HG02852 (cell line): ENCODE measurements at regions not wholly inside any gene's neighbourhood (a gene's known extent, or its start where the extent isn't known, plus 50 kb on each side); places are given as distances from the start of the nearest gene placed in this dataset.

ENCODE experiments used
- ATAC-seq: cut with Tn5 transposase; IDR thresholded peaks from one replicate; pipeline ENCODE4 v1.9.1; 2021; ENCODE audit warnings: mild to moderate bottlenecking, moderate library complexity; ENCODE audit not compliant: unreplicated experiment

DNA sequence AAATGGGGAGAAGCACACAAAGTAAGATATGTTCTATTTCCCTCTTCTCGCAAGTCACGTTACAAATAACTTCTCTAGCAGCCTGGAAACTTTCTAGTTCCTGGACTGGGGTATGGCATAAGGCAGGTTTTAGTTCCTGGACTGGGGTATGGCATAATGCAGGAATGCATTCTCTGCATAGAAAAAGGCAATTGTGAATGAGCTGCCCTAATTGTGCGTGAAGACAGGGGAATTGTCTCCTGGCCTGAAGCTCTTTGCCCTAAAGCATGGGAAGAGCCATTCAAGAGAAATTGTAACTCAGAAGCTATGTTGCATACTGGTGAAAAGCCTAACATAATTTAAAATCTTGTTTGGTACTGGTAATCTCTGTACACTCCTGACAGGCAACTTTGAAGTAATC lies 54.3 kb upstream of the CBLB start:
- no peak for ATAC-seq

DNA sequence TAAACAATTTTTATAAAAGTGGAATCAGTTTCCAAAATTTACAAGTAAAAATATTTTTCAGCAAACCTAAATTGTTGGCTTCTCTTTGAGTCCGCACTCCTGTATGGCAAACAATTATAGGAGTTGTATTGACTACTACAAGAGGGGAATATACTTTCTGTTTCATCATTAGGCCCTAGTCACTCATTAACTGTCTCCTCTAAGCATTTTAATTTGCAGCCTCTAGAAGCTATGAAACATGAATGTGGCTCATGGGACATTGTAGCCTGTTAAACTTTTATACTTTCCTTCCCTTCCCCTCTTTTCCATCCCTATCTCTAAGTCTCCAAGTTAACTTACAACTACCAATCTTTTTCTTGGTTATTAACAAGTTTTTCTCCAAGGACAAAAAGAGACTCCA lies 58.9 kb upstream of the CBLB start:
- ATAC-seq: no peak

GRCh38 chr3:105930733-105931132 lies 61.9 kb upstream of the CBLB start:
- ATAC-seq: no peak

DNA sequence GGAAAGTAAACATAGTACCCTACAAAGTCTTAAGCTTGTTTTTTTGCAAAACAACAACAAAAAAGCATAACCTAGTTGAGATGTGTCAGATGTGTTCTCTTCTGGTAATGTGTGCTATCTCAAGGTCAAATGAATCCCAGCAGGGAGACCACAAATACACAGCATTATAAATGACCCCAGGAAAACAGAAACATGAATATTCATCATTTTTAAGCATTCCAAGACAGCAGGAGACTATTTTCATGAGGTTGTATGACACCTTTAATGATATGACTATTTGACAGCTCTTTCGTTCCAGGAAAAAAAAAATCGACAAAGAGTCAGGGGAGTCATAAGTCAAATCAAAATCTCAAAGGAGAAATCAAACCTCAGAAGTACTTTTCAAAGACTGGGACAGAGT lies 62.7 kb upstream of the CBLB start:
- no peak for ATAC-seq

DNA sequence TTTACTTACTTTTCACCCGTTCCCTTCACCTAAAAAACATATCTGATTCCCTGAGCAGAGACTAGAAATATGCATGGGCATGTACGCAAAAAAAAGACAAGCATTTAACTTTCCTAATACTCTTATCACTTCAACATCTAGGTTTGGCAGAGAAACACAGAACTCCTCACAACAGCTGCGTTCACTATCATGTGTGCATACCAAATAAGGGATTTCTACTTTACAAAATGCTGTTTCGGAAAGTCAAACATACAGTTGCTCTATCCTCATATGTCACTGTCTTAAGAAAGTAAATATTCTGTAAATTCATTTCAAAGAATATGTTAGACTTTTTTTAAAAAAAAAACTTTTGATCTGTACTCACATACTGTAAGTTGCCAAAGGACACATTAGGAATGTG lies 65.1 kb upstream of the CBLB start:
- no peak for ATAC-seq

DNA sequence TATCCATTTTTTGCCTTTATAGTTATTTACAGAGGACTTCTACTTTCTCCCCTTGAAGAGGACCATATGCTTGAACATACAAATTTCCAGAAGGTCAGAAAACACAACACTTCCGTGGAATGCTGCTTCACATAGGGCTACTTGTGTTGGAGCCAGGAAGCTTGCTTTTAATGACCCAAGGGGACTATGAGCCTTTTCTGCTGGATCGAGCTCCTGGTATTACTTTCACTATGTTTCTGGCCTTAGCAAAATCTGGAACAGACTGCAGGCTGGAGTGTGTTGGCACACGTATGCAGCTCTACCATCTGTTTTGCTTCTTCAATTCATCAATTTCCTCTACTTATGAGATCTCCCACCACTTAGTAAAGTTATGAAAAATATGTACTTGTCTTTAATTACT lies 69.3 kb upstream of the CBLB start:
- ATAC-seq: no peak

- no peak for ATAC-seq
These were observed 70.0 kb upstream of the CBLB start for GRCh38 chr3:105938806-105939205.

DNA sequence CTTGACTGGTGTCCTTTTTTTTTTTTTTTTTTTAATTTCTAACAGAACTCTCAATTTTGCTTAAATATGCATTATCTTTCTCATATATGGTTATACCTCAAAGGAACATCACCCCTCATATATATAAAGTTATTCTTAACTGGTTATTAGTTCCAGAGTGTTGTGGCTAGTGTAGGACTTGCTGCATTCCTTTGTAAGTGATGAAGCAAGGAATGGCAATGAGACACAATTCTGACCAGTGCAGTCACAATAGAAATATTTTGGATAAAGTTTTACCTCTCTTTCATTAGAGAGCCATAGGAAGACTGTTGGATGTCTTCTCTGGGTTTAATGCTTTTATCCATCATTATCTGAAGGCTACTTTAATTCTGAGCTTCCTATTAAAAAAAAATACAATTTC lies 75.5 kb upstream of the CBLB start:
- no peak for ATAC-seq

GRCh38 chr3:105944721-105945120 lies 75.9 kb upstream of the CBLB start:
- ATAC-seq: no peak

GRCh38 chr3:105948101-105948500 lies 79.3 kb upstream of the CBLB start:
- ATAC-seq: no peak

DNA sequence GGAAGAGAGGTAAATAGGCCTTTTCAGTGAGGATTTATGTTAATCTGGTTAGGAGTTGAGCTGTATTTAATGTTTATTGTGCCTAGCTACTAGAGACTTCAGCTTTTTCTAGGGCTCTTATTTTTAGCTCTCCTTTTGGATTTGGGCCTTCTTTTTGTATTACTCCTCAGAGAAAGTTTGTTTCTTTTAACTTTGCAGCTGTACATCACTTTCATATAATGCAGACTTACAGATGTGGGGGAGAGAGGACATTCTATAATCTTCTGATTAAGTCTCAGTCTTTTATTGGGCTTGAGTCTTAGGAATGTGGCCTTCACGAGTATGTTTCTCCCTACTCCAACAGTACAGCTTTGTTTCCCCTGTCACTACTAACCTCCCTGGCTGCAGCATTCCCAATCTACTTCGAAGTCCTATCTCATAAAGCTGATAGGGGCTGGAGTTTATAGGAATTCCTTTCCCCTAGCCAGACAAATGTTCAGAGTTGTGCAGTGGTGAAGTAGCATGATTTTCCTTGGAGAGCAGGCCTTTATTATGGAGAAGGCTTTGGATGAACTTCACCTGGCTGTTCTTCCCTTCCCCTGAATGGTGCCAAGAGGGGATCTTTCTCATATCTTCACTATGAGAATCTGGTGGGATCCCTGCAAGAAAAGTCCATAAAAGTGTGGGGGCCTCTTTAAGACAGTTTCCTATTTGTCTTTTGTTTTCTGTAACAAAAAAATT lies 82.2 kb upstream of the CBLB start:
- ATAC-seq: no peak

DNA sequence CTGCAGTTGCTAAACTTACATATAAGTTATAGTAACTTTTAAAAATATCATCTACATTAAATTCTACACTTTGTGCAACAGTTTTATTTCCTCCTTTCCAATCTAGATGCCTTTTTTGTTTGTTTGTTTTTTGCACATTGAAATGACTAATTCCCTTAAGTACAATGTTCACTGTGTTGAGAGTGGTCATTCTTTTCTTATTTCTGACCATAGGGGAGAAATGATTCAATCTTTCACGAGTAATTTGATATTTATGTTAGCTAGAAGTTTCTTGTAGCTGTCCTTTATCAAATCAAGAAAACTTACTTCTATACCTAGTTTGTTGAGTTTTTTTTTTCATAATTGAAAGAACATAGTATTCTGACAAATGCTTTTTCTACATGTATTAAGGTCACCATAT lies 85.0 kb upstream of the CBLB start:
- no peak for ATAC-seq

DNA sequence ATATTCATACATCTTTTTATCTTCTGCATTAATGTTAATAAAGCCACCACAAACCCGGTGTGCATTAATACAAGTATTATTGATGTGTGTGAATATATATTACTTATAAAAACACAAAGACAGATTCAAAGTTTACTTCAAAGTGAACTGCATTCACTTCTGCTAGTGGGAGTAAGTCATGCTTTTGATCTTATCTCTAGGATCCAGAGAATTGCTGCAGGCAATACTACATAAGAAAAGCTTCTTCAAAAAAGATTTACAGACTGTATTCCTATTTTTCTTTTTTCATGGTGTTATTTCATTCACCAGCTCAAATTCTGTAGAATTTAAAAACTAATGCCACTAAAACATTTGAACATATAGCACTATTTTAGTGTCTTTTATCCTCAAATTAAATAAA lies 87.5 kb upstream of the CBLB start:
- no peak for ATAC-seq

- ATAC-seq: no peak
These were observed 88.9 kb upstream of the CBLB start for GRCh38 chr3:105957722-105958121.

GRCh38 chr3:105958237-105959000 lies 89.6 kb upstream of the CBLB start:
- ATAC-seq: no peak

GRCh38 chr3:105959851-105960250 lies 91.0 kb upstream of the CBLB start:
- no peak for ATAC-seq

DNA sequence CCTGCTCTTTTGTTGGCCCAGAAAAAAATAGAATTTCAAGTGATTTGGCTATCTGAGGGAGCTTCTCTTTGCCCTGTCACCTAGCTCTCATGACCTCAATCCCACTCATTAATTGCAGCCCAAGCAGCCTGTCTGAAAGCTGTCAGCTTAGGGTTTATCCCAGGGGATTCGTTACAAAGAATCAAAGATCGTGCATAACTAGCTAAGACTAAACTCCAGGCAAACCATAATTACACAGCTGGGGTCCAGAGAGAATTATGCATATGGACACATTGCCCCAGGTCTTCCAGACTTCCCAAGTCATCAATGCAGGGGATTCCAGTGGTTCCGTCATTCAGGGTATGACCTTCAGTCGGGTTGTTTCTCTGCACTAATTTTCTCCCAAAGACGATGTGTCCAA lies 91.6 kb upstream of the CBLB start:
- no peak for ATAC-seq

DNA sequence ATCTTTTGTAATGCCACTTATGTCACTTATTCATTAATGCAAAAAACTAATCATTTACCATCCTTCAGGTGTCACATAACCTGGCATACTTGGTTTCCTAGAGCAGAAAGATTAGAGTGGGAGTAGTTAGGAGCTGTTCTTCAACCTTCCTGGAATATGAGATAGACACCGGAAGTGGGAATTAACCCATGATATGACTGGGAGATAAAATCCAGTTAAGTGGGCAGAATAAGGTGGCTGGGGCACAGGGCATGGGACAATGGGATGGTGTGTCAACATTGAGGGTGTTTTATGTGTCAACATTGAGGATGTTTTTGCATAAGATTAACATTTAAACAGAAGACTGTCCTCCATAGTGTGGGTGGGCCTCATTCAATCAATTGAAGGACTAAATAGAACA lies 94.3 kb upstream of the CBLB start:
- no peak for ATAC-seq

DNA sequence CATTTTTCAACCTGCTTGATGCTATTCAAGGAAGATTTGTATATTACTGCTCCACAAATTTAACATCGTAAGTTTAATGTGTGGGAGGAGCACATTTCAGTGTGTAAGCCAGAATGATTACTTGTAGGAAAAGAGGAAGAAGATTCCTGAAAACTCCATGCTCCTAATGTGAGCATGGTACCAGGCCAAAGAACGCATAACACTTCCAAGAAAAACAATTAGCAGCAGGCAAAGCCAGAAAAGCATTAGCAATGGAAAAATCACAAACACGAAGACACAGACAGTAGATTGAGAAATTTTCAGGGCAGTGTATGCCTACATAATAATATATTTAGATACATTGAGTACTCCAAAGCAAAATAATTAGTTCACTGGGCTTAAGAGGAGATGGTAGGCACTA lies 96.6 kb upstream of the CBLB start:
- ATAC-seq: no peak

DNA sequence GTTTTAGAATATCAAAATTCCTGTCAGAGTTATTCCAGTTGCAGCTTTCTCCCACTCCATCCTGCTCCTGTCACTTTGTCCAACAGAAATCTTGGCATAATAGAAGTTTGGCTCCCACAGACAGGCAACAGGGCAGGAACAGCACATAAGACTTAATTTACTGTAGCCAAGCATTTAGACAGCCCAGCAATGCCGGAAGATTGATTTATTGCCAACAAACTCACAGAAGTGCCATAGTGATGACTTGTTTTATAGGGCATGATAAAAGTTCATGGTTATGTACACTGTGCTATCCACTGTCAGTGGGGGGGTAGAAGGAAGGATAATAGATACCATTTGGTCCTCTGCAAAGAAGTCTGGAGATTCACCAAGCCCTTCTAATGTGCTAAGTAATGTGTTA lies 98.3 kb upstream of the CBLB start:
- no peak for ATAC-seq

DNA sequence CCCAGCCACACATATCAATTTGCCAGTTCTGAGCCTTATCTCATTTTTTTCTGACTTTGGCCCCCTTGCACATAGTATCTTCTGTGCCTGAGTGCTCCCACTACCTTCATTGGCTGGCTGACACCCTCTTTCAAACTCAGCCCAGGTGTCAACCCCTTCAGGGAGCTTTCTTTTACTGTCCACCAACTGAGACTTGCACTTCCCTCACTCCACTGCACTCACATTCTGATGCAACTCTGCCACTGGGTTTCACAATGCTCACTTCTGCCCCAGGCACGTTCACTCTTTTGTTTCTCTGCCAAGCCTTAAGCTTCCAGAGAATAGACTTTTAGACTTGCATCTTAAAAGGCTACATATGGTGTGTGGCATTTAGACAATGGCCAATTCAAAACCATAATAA lies 101.5 kb upstream of the CBLB start:
- ATAC-seq: no peak

DNA sequence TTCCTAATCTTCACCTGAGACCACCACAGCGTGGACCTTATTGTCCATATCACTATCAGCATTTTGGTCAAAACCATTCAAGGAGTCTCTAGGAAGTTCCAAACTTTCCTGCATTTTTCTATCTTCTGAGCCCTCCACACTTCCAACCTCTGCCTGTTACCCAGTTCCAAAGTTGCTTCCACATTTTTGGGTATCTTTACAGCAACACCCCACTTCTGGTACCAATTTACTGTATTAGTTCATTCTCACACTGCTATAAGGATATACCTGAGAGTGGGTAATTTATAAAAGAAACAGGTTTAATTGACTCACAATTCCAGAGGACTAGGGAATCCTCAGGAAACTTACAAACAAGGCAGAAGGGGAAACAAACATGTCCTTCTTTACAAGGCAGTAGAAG lies 103.3 kb upstream of the CBLB start:
- ATAC-seq: no peak

DNA sequence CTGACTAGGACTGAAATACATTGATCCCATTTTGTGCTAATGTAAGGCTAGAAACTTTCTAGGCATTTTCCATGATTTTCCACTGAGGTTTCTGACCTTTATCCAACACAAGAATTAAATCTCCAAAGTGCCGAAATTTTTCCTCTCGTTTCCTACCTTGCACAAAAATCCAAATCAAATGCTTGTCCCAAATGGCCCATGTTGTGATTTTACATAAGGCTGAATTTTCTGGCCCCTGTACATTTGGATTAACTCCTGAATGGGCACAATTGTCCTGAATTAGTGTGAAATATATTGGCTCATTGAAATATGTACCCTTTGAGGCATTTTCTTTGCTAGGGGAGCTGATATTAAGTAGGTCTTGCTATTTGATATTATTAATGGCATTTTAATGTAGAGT lies 105.6 kb upstream of the CBLB start:
- no peak for ATAC-seq
